GM21529 (cell line): ENCODE measurements at regions not wholly inside any gene's neighbourhood (a gene's known extent, or its start where the extent isn't known, plus 50 kb on each side); places are given as distances from the start of the nearest gene placed in this dataset.

Experiments
- ATAC-seq: cut with Tn5 transposase; IDR thresholded peaks from one replicate; pipeline ENCODE4 v1.9.1; 2021; ENCODE audit not compliant: unreplicated experiment

DNA sequence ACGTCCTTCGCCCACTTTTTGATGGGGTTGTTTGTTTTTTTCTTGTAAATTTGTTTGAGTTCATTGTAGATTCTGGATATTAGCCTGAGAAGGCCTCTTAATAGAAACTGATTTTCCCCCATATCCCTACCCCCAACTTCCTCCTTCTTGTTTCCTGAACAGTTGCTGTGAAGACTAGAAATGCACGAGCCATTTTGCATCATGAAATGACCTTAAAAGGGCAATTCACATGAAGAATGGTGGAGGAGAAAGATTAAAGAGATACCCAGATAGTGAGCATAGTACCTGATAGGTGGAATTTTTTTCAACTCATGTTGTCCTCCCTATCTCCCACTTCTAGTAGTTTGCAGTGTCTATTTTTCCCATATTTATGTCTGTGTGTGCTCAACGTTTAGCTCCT lies 55.2 kb upstream of the KCNH8 start:
- ATAC-seq: no peak

DNA sequence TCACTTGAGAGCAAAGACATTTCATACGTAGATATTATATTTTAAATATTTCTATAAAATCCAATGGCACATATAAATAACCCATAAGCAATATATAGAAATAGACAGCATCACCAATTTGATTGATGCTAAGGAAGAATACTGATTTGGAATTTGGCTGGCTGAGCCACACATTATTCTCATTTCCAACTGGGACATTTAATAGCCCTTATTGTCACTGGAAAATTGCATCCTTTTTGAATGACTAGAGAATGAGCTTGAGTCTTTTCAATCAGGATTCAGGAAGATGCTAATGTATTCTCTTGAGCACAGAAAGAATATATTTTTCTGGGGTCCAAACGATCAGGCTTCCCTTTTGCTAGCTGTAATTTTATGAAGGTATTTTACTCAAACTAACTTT lies 70.9 kb upstream of the KCNH8 start:
- ATAC-seq: no peak

DNA sequence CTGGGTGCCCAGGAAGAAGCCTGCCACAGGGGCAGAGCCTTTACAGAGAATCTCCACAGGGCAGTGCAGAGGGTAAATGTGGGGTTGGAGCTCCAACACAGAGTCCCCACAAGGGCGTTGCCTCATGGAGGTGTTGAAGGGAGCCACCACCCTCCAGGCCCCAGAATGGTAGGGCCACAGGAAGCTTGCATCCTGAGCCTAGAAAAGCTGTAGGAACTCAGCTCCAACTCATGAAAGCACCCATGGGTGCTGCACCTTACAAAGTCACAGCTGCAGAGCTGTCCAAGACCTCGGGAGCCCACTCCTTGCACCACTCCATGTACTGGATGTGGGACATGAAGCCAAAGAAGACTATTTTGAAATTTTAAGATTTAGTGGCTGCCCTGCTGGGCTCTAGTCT lies 73.3 kb upstream of the KCNH8 start:
- ATAC-seq: no peak

DNA sequence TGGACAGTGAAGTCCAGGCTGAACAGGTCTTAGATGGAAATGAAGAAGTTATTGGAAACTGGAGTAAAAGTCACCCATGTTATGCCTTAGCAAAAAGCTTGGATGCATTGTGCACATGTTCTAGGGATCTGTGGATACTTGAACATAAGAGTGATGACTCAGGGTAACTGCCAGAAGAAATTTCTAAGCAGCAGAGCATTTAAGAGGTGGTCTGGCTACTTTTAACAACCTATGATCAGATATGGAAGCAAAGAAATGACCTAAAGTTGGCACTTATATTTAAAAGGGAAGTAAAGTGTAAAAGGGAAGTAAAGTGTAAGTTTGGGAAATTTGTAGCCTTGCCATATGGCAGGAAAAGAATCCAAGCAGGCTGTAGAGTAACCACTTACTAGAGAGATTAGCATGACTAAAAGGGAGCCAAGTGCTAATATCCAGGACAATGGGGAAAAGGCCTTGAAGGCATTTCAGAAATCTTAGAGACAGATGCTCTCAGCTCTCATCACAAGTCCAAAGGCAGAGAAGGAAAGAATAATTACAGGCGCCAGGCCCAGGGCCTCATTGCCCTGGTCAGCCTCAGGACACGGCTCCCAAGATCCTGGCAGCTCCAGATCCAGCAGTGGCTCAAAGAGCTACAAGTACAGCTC lies 73.9 kb upstream of the KCNH8 start:
- ATAC-seq: no peak

DNA sequence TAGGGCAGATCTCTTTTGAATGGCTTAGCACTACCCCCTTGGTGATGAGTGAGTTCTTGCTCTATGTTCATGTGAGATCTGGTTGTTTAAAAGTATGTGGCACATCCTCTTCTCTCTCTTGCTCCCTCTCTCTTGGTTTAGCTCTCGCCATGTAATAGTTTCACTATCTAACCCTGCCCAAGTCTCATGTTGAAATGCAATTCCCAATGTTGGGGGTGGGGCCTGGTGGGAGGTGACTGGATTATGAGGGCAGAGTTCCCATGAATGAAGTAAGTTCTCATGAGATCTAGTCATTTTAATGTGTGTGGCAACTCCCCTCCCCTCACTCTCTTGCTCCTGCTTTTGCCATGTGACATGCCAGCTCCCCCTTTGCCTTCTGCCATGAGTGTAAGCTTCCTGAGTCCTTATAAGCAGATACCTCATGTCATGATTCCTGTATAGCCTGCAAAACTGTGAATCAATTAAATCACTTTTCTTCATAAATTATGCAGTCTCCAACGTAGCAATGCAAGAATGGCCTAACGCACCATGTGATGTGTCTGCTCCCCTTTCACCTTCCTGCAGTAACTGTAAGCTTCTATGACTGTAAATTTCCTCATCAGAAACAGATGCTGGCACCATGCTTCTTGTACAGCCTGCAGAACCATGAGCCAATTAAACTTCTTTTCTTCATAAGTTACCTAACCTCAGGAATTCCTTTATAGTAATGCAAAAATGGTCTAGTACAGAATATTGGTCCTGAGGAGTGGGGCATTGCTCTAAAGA lies 74.8 kb upstream of the KCNH8 start:
- no peak for ATAC-seq

DNA sequence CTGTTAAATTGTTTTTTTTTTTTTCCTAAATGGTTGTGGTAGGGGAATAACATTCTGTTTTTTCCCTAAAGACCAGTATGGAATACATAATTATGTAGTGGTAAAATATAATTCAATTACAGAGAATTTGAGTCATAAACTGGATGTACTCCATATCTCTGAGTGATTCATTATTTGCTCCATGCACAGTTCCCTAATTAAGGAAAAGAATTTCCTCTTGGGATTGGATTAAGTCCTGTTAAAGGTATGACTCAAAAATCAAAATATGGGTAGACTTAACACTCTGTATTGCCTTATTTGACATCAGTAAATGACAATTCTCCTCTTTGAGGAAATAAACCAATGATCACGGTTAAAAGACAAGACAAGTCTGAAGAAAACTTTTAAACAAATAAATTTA lies 78.0 kb upstream of the KCNH8 start:
- ATAC-seq: no peak

DNA sequence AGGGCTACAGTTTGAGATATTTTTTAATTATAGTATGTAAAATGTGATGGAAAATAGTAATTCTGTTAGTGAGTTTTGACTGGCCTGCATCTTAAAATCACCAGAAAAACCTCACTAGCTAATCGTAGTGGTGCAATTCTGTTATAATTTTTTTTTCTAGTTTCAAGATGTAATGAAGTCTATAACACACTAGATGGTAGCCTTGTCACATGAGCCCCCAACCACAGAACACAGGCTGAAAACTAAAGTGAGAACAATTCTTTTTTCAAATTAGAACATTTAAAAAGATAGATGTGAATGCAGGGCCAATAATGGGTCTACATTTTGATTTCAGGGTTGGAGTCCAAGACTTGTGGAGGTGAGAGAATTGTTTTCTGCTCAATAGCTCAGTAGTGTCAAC lies 83.3 kb upstream of the KCNH8 start:
- ATAC-seq: no peak

DNA sequence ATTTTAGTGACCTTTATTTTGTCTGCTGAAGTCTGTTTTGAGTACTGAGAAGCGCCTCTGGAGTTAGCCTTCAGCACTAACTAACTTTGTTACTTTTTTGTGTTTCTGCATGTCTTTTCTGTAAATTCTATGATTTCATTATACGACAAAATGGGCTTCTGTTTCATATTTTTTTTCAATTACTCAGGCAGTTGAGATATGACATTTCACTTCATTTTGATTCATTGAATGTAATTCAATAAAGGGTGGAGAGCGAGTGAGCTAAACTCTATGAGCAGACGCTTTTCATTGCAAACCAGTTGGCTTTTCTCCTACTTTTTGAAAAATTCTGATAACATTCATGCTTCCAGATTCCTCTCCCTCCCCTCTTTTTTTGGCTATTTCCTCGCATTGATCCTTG lies 84.4 kb upstream of the KCNH8 start:
- ATAC-seq: no peak

DNA sequence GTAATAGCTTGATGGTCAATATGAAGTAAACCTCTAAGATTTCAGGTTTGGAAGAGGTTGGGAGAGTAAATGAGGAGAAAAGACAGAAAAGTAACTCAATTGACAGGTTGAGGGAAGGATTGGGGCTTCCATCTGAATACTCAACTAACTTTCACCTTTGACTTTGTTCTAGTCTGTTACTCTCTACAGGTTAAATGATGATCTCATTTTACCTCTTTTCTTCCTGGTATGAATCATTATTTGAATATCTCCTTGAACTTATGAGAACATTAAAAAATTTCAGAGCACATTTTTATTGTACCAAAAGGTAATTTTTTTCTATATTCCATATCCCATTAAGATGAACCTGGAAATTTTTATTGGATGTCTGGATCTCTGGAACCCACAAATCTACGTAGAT lies 87.9 kb upstream of the KCNH8 start:
- no peak for ATAC-seq

DNA sequence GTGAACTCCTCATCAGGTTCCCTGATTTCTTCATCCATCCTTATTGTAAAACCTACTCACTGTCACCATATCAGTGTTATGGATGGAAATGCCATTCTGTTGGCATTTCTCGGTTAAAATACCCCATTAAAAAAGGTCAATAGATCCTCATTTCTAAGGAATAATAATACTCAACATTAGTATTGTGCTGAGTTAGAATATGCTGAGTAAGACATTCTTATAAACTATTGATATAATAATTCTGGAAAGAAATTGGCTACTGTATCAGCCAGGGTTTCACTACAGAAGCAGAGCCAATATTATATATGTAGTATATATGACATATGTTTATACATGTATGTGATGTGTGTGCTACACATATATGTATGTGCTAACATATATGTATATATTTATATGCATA lies 95.4 kb upstream of the KCNH8 start:
- no peak for ATAC-seq

DNA sequence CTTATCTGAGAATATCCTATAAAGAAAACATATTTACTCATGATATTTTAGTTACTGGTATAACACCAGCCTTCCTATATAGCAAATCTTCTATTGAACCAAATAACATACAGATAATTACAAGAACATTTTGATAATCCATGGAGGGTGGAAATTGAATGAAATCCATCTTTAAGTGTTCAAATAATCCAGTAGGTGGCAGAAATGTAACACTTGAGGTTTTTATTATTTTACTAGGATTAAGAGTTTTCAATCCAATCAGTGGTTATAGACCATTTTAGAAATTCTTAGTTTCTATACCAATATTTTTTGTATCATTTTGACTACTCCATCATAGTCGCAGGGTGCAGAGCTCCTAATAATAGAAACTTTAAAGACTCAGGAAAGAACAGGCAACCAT lies 101.9 kb upstream of the KCNH8 start:
- no peak for ATAC-seq

DNA sequence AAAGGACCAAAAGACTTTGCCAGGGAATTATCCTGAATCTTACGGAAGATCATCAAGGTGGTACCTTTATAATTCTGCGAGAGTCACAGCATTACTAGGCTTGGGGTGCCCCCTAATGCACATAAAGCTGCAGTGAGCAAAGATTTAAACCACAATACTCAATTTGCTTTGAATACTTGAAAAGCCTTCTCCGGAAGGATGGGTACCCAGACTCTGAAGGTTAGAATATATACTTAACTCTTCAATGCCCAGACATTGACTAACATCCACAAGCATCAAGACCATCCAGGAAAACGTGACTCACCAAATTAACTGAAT lies 117.8 kb upstream of the KCNH8 start:
- ATAC-seq: no peak

DNA sequence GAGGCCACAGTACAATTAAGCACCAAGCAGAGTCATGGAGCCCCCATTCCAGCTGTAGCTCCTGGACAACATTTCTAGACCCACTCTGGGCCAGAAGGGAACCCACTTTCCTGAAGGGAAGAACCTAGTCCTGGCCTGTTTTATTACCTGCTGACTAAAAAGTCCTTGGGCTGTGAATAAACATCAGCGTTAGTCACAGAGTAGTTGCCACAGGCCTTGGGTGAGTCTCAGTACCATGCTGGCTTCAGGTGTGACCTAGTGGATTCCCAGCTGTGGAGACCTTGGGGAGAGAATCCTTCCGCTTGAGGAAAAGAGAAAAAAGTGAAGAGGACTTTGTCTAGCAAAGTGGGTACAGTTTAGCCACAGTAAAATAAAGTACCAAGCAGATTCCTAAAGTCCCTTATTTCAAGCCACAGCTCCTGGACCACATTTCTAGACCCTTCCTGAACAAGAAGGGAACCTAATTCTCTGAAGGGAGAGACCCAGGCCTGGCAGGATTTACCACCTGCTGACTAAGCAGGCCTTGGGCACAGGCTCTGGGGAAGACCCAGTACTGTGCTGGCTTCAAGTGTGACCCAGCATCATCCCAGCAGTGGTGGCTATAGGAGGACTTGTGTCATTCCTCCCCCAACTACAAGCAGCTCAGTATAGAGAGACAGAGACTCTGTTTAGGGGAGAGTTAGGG lies 118.3 kb upstream of the KCNH8 start:
- no peak for ATAC-seq

DNA sequence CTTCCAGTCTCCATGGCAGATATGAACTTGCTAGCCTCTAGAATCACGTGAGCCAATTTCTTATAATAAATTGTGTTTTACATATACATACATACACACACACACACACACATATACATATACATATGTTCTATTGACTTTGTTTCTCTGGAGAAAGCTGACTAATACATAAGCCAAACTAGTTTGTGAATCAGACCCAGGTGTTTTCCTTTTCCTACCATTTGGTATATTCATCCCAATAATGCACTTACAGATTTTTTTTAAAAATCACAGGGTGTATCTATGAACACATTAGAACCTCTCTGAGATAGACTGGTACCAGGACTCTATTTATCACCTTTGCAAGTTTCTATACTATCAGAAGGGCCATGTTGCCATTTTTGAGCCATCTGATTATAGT lies 122.9 kb upstream of the KCNH8 start:
- ATAC-seq: no peak

DNA sequence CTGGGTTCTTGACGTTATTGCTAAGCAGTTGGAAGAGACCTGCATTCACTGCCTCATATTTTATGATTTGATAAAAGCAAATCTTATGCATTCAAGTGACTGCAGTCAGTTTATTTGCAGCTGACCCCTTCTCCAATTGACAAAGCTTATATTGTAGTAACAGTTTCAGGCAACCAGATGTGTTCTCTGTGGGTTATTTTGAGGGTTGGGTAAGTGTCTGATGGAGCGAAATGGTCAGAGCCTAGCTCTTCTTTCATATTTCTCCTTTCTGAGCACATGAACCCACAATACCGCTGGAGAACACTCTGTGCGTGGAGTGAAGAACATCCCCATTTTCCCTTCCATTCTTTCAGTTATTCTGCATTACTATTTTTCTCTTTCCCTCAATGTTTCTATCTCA lies 125.8 kb upstream of the KCNH8 start:
- no peak for ATAC-seq

DNA sequence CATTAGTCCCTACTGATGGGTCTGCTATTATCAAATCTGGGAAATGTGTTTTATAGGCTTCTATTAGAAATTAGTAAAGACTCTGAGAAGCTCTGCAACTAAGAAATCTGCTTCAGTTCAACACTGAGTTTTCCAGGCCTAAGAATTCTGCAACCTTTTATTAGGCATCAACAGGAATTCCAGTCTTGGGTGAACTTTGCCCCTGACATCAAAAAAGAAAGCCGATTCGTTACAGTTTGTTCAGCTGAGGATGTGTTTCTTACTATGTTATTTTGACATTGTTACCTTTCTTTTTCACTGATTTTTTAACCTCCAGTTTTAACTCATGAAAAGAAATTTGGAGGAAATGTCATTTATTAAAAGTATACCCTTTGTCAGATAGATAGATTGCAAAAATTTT lies 131.5 kb upstream of the KCNH8 start:
- ATAC-seq: no peak

DNA sequence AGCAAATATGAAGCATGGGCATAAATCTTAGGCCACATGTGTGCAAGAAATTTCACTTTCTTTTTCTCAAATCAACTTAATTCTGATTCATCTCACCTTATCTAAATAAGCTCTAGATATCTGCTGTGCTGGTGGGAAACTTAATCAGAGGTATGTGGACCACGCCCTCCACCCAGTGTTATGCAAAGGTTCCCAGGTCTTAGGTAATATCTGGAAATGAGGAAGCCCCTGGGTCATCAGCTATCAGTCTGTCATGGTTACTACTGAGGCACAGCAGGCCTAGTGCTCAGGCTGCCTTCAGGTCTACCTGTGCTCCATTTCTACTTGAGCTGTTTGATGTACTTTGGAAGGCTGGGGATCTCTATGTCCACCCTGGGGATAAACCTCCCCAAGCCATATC lies 134.4 kb upstream of the KCNH8 start:
- ATAC-seq: no peak

DNA sequence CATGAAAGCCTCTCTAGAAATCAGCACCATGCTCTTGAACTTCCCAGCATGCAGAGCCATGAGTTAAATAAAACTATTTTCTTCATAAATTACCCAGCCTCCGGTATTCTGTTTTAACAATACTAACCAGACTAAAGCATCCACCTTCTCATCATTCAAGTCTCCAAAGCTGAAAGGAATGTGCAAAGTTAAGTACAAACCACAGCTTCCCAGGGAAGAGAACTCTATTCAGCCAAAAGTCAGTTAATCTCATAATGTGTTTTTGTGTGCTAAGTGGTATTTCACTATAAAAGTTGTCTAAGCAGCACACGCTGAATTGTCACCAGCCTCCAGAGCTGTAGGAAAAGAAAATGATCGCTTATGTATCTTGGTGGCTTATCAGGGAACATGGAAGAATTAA lies 135.5 kb upstream of the KCNH8 start:
- ATAC-seq: no peak

DNA sequence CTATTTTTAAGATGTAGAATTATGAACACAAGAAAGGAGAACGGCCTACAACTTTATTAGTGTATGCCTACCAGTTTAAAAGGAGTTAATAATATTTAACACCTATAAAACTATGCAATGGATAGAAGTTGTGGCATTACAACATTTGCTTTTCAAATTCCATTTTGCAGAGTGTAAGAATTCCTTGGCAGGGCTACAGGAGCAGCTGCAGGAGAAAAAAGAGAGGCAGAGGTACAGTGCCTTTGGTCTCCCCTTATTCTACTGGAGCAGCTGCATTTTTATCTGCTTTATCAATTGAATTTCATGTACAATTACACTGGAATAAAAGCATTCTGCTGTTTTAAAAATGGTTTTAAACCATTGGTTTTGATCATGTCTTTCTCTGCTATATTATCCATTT lies 145.7 kb upstream of the KCNH8 start:
- no peak for ATAC-seq

DNA sequence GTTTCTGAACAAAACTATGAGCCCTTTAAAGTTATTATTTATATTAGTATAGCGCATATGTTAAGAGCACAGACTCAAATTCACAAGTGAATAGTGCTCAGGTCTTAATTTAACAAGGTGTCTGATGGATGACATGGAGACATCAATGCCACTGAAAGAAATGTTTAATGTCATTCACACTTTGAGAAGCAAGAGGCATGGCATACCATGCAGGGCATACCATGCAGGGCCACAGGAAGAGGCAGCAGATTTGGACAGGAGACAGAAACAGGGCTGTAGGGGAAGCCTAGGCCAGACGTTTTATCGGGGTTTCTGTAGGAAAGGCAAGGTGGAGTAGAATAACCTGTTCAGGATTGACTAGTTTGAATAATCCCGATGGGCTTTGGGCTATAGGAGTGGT lies 150.2 kb upstream of the KCNH8 start:
- no peak for ATAC-seq

DNA sequence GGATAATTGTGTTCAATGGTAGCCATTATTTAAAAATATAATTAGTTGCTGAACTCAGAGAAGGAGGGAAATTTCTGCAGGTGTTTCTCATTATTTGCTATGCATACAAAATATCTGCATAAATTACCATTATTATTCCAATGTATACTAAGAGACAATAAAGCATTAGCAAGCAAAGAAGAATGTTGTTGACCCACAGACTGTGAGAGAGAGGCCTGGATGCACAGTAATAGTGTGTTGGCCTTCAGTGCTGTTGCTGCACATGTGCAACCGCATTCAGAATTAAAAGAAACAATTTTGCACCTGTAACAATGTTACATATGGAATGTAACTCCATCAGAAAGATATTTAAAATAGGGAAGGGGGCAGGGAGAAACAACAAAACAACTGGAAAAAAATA lies 155.6 kb upstream of the KCNH8 start:
- no peak for ATAC-seq

DNA sequence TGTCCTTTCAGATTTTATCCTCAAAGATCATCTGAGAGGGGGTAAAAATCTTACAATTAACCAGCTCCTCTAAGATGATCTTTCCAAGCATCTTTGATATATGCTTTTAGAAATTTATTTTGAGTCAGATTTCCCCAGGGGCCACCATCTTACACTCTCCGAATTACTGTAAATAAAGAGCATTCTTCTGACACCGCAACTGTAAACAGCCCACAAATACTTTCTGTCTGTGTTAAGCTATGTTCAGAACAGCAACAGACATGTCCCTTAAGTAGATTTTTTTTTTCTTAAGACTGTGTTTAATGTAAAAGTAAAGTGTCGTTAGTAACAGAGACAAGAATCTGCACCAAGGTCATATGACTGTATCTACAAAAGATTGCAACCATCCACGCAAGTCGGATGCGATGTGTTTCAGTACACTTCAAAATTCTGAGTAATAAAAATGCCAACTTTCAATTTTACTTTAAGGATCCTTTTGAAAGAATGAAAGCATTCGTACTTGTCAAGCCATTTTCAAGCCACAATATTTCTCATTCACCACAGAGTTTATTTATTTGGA lies 159.0 kb upstream of the KCNH8 start:
- ATAC-seq: no peak
